HAP-1 (cell line): ENCODE measurements at regions not wholly inside any gene's neighbourhood (a gene's known extent, or its start where the extent isn't known, plus 50 kb on each side); places are given as distances from the start of the nearest gene placed in this dataset.

Experiments
- DNase-seq, 2 experiments: peaks; one replicate each; pipeline ENCODE4 v3.0.0-alpha.2; 2016 to 2020; ENCODE audit warnings: low spot score in 2 of 2
- H3K27me3 ChIP-seq: fragments of 250-450 bp; sonication (Bioruptor Pico); 2 replicates; pipeline ENCODE4 v1.5.1; 2020; ENCODE audit warnings: low read depth, mild to moderate bottlenecking, moderate library complexity
- H3K36me3 ChIP-seq: fragments of 250-450 bp; sonication (Bioruptor Pico); replicated peaks from 2 replicates; pipeline ENCODE4 v1.5.1; 2020; ENCODE audit warnings: mild to moderate bottlenecking
- H3K4me1 ChIP-seq: fragments of 250-450 bp; sonication (Bioruptor Pico); 2 replicates; pipeline ENCODE4 v1.5.1; 2020; ENCODE audit warnings: mild to moderate bottlenecking
- H3K4me3 ChIP-seq: fragments of 250-450 bp; sonication (Bioruptor Pico); 2 replicates; pipeline ENCODE4 v1.5.1; 2020; ENCODE audit warnings: mild to moderate bottlenecking, moderate library complexity
- H3K9me3 ChIP-seq: fragments of 250-450 bp; sonication (Bioruptor Pico); 2 replicates; pipeline ENCODE4 v1.5.1; 2020; ENCODE audit warnings: mild to moderate bottlenecking, moderate library complexity
- in situ Hi-C: fragments of 300-500 bp; cut with MboI; formaldehyde crosslinking; loops from 3 replicates; pipeline ENCODE4 v1.14.3; 2020; ENCODE audit warnings: low sequenced_read_pairs, inconsistent platforms, mixed read lengths

GRCh38 chr12:94091624-94092023 lies 56.8 kb upstream of the PLXNC1 start:
- Histone ChIP-seq H3K4me3 (no peak overlapping the region), H3K27me3 (no peaks in the 10 kb centered on the region), H3K36me3 (no peaks in the 10 kb centered on the region), H3K4me1 (no peaks in the 10 kb centered on the region), H3K9me3 (no peaks in the 10 kb centered on the region)
- in situ Hi-C loops, result no loop called here
- no peak for DNase-seq

GRCh38 chr12:94092516-94093241 lies 55.7 kb upstream of the PLXNC1 start:
- H3K27me3 ChIP-seq, result no peaks in the 10 kb centered on the region
- in situ Hi-C loops, result no loop called here
- DNase-seq, result no peak
- H3K4me3 ChIP-seq, result no peak overlapping the region
- H3K4me1 ChIP-seq, result no peaks in the 10 kb centered on the region
- H3K36me3 ChIP-seq, result no peaks in the 10 kb centered on the region
- H3K9me3 ChIP-seq, result no peaks in the 10 kb centered on the region

- DNase-seq, result no peak
- Histone ChIP-seq H3K4me3 (no peak overlapping the region), H3K27me3 (no peaks in the 10 kb centered on the region), H3K4me1 (no peaks in the 10 kb centered on the region), H3K36me3 (no peaks in the 10 kb centered on the region), H3K9me3 (no peaks in the 10 kb centered on the region)
- in situ Hi-C loops, result no loop called here
Measured at GRCh38 chr12:94094700-94095099, 53.7 kb upstream of the PLXNC1 start.

GRCh38 chr12:94095618-94096017 lies 52.8 kb upstream of the PLXNC1 start:
- DNase-seq, result no peak
- H3K36me3 ChIP-seq, result no peaks in the 10 kb centered on the region
- no peaks in the 10 kb centered on the region for H3K9me3 ChIP-seq
- H3K27me3 ChIP-seq, result no peaks in the 10 kb centered on the region
- in situ Hi-C loops, result no loop called here
- H3K4me3 ChIP-seq, result no peak overlapping the region
- H3K4me1 ChIP-seq, result no peaks in the 10 kb centered on the region

- Histone ChIP-seq H3K36me3 (no peaks in the 10 kb centered on the region), H3K4me1 (peaks cover 6% of the 10 kb centered on the region; the same call in 1 of the 2 replicates), H3K9me3 (no peaks in the 10 kb centered on the region), H3K27me3 (no peaks in the 10 kb centered on the region), H3K4me3 (no peak overlapping the region)
- in situ Hi-C loops, result no loop called here
- no peak for DNase-seq
Measured at GRCh38 chr12:94098466-94098865, 49.9 kb upstream of the PLXNC1 start.
